PC-9 (cell line): ENCODE measurements at regions not wholly inside any gene's neighbourhood (a gene's known extent, or its start where the extent isn't known, plus 50 kb on each side); places are given as distances from the start of the nearest gene placed in this dataset.

Experiments used
- BruUV-seq: library from RNA; stranded (reverse); fragments of 400-500 nt; replicated peaks from 2 replicates; lab custom pipeline; 2021; lab: Mats Ljungman, UMichigan
- CTCF ChIA-PET: fragments of 300-600 bp; sonication (Branson Sonifier 250); formaldehyde crosslinking; loops from one replicate; lab custom pipeline; 2022; ENCODE audit warnings: antibody characterized with exemption; lab: Charles Lee
- POLR2A ChIA-PET: fragments of 300-600 bp; sonication (Branson Sonifier 250); formaldehyde crosslinking; loops from one replicate; lab custom pipeline; 2022; ENCODE audit warnings: antibody characterized with exemption; ENCODE audit not compliant: unreplicated experiment; lab: Charles Lee
- DNase-seq, 2 experiments: peaks; one replicate each; pipeline versions ENCODE4 v3.0.0 to v3.0.0-alpha.2; 2015 to 2022; ENCODE audit warnings: mixed read lengths in 1 of 2
- H2AFZ ChIP-seq: fragments of 200-600 bp; sonication (generic); 2 replicates; pipeline ENCODE4 v1.8.1; 2017; ENCODE audit warnings: antibody characterized with exemption
- H3F3A ChIP-seq: fragments of 200-600 bp; sonication (generic); 2 replicates; pipeline ENCODE4 v1.8.1; 2017; ENCODE audit warnings: antibody characterized with exemption, mild to moderate bottlenecking, low read depth; ENCODE audit not compliant: insufficient read depth
- H3K27ac ChIP-seq: fragments of 200-600 bp; sonication (generic); 2 replicates; pipeline ENCODE4 v1.6.1; 2016; ENCODE audit warnings: mixed run types
- H3K27me3 ChIP-seq: fragments of 200-600 bp; sonication (generic); 2 replicates; pipeline ENCODE4 v1.6.1; 2016; ENCODE audit warnings: low read depth, mixed run types; ENCODE audit not compliant: insufficient read depth
- H3K36me3 ChIP-seq: fragments of 200-600 bp; sonication (generic); 2 replicates; pipeline ENCODE4 v1.6.1; 2016; ENCODE audit warnings: low read depth, mixed run types
- H3K4me1 ChIP-seq: fragments of 200-600 bp; sonication (generic); replicated peaks from 2 replicates; pipeline ENCODE4 v1.6.1; 2016; ENCODE audit warnings: mixed run types; ENCODE audit not compliant: insufficient read depth
- H3K4me2 ChIP-seq: fragments of 200-600 bp; sonication (generic); 2 replicates; pipeline ENCODE4 v1.6.1; 2017; ENCODE audit warnings: mixed run types
- H3K4me3 ChIP-seq: fragments of 200-600 bp; sonication (generic); 2 replicates; pipeline ENCODE4 v1.6.1; 2016; ENCODE audit warnings: mixed run types
- H3K79me2 ChIP-seq: fragments of 200-600 bp; sonication (generic); 2 replicates; pipeline ENCODE4 v1.6.1; 2017; ENCODE audit warnings: low read depth, mixed run types
- H3K9me2 ChIP-seq: fragments of 200-600 bp; sonication (generic); 2 replicates; pipeline ENCODE4 v1.8.1; 2017; ENCODE audit warnings: mild to moderate bottlenecking; ENCODE audit not compliant: insufficient read depth
- H3K9me3 ChIP-seq: fragments of 200-600 bp; sonication (generic); 2 replicates; pipeline ENCODE4 v1.8.1; 2016; ENCODE audit warnings: low read depth; ENCODE audit not compliant: insufficient read depth
- H4K20me1 ChIP-seq: fragments of 200-600 bp; sonication (generic); 2 replicates; pipeline ENCODE4 v1.8.1; 2017; ENCODE audit not compliant: insufficient read depth
- CTCF ChIP-seq: fragments of 200-600 bp; sonication (generic); conservative IDR thresholded peaks from 2 replicates; pipeline ENCODE4 v1.6.1; 2017; ENCODE audit warnings: mixed run types, antibody characterized with exemption, mild to moderate bottlenecking, moderate library complexity
- EZH2 ChIP-seq: fragments of 200-600 bp; sonication (generic); IDR thresholded peaks from 2 replicates; pipeline ENCODE4 v1.8.0; 2017; ENCODE audit warnings: antibody characterized with exemption, low read depth
- intact Hi-C: fragments of 100-400 bp; cut with micrococcal nuclease; formaldehyde crosslinking; loops from one replicate; pipeline ENCODE4 v1.10.0; 2022; ENCODE audit not compliant: unreplicated experiment

GRCh38 chr7:21066221-21066620 is 279.5 kb upstream of the SP8 start:
- Histone ChIP-seq H3K9me3 (peaks cover 5% of the 10 kb centered on the region; the same call in 1 of the 2 replicates), H3K4me3 (no peak overlapping the region), H3F3A (peaks cover 18% of the 10 kb centered on the region; the same call in 1 of the 2 replicates), H3K36me3 (no peaks in the 10 kb centered on the region), H3K27ac (no peak overlapping the region), H3K4me2 (no peak overlapping the region), H3K79me2 (no peaks in the 10 kb centered on the region), H2AFZ (no peak overlapping the region), H3K9me2 (no peaks in the 10 kb centered on the region), H4K20me1 (no peaks in the 10 kb centered on the region), H3K4me1 (peaks cover 22% of the 10 kb centered on the region), H3K27me3 (no peaks in the 10 kb centered on the region)
- intact Hi-C loops: no loop called here
- TF ChIP-seq CTCF (no peak), EZH2 (no peak)
- ChIA-PET POLR2A (no interaction called here), CTCF (no interaction called here)
- no peak for DNase-seq
- BruUV-seq: no TSS peak

GRCh38 chr7:21067216-21067615 is 280.5 kb upstream of the SP8 start:
- no peak for DNase-seq
- POLR2A ChIA-PET: no interaction called here
- H4K20me1 ChIP-seq: no peaks in the 10 kb centered on the region
- no peaks in the 10 kb centered on the region for H3K27me3 ChIP-seq
- H3K36me3 ChIP-seq: no peaks in the 10 kb centered on the region
- H3K9me2 ChIP-seq: no peaks in the 10 kb centered on the region
- peaks cover 24% of the 10 kb centered on the region; the same call in 1 of the 2 replicates for H3F3A ChIP-seq
- no TSS peak for BruUV-seq
- no peaks in the 10 kb centered on the region for H3K79me2 ChIP-seq
- H2AFZ ChIP-seq: no peak overlapping the region
- peaks cover 32% of the 10 kb centered on the region for H3K4me1 ChIP-seq
- TF ChIP-seq CTCF: no peak
- no peak overlapping the region for H3K27ac ChIP-seq
- H3K4me3 ChIP-seq: no peak overlapping the region
- intact Hi-C loops: no loop called here
- CTCF ChIA-PET: interaction anchor here (0.7 kb wide), 1 partner anchor 54 kb away, joined by 4 read pairs; no protein-coding TSS in a partner anchor
- peaks cover 5% of the 10 kb centered on the region; the same call in 1 of the 2 replicates for H3K9me3 ChIP-seq
- no peak overlapping the region for H3K4me2 ChIP-seq

- POLR2A ChIA-PET: no interaction called here
- Histone ChIP-seq H3K79me2 (no peaks in the 10 kb centered on the region), H3K4me3 (no peak overlapping the region), H3F3A (peaks cover 14% of the 10 kb centered on the region; the same call in 1 of the 2 replicates), H3K36me3 (no peaks in the 10 kb centered on the region), H3K27ac (no peak overlapping the region), H3K9me3 (no peaks in the 10 kb centered on the region), H4K20me1 (no peaks in the 10 kb centered on the region), H2AFZ (no peak overlapping the region), H3K4me1 (peaks cover 18% of the 10 kb centered on the region), H3K4me2 (no peak overlapping the region), H3K27me3 (no peaks in the 10 kb centered on the region), H3K9me2 (no peaks in the 10 kb centered on the region)
- CTCF ChIA-PET: no interaction called here
- TF ChIP-seq CTCF: no peak
- no peak for TF ChIP-seq EZH2
- intact Hi-C loops: no loop called here
- DNase-seq: no peak
- BruUV-seq: no TSS peak
Measured at GRCh38 chr7:21070571-21071090, 283.9 kb upstream of the SP8 start.
